Chondrocyte (in vitro differentiated cells): ENCODE measurements at regions not wholly inside any gene's neighbourhood (a gene's known extent, or its start where the extent isn't known, plus 50 kb on each side); places are given as distances from the start of the nearest gene placed in this dataset.

Experiments
- DNase-seq: peaks from one replicate; pipeline ENCODE4 v3.0.0; 2021; ENCODE audit warnings: mixed read lengths, low spot score
- H3K27ac Mint-ChIP-seq: one replicate; pipeline ENCODE4 v1.8.0; 2021; ENCODE audit warnings: mild to moderate bottlenecking, moderate library complexity, mixed read lengths; ENCODE audit not compliant: unreplicated experiment
- H3K27me3 Mint-ChIP-seq: 2 replicates; pipeline ENCODE4 v1.8.0; 2021; ENCODE audit warnings: low read depth, mixed read lengths
- H3K36me3 Mint-ChIP-seq: 2 replicates; pipeline ENCODE4 v1.8.0; 2021; ENCODE audit warnings: low read depth, mixed read lengths
- H3K4me1 Mint-ChIP-seq: 2 replicates; pipeline ENCODE4 v1.8.0; 2021; ENCODE audit warnings: low read depth, mild to moderate bottlenecking, mixed read lengths
- H3K4me3 Mint-ChIP-seq: one replicate; pipeline ENCODE4 v1.8.0; 2021; ENCODE audit warnings: mild to moderate bottlenecking, moderate library complexity, mixed read lengths; ENCODE audit not compliant: unreplicated experiment
- H3K9me3 Mint-ChIP-seq: 2 replicates; pipeline ENCODE4 v1.8.0; 2021; ENCODE audit warnings: low read depth, mixed read lengths
- TF ChIP-seq, protein P1 (sequence below): fragments of 200-600 bp; sonication (generic); IDR thresholded peaks from 2 replicates; pipeline ENCODE4 v1.5.0; 2021; ENCODE audit warnings: antibody characterized with exemption, mild to moderate bottlenecking, moderate library complexity

DNA sequence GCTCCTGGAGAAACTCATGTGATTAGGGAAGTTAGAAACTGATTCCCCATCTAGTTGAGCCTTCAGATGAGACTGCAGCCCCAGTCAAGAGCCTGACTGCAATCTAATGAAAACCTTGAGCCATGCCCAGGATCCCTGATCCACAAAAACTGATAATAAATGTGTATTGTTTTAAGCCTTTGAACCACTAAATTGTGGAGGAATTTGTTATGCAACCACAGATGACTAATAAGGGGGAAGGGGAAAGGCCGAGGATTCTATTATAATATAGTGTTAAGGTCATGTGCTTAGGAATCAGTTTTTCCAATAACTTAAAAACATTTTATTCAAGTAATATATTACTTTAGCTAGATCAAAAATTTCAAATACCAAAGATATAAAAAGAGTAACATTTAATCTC is 52.8 kb upstream of the USP25 start:
- H3K36me3 Mint-ChIP-seq, result no peaks in the 10 kb centered on the region
- H3K9me3 Mint-ChIP-seq, result peaks cover 2% of the 10 kb centered on the region
- no peaks in the 10 kb centered on the region for H3K27me3 Mint-ChIP-seq
- no peaks in the 10 kb centered on the region for H3K4me1 Mint-ChIP-seq
- TF ChIP-seq, protein P1, sequence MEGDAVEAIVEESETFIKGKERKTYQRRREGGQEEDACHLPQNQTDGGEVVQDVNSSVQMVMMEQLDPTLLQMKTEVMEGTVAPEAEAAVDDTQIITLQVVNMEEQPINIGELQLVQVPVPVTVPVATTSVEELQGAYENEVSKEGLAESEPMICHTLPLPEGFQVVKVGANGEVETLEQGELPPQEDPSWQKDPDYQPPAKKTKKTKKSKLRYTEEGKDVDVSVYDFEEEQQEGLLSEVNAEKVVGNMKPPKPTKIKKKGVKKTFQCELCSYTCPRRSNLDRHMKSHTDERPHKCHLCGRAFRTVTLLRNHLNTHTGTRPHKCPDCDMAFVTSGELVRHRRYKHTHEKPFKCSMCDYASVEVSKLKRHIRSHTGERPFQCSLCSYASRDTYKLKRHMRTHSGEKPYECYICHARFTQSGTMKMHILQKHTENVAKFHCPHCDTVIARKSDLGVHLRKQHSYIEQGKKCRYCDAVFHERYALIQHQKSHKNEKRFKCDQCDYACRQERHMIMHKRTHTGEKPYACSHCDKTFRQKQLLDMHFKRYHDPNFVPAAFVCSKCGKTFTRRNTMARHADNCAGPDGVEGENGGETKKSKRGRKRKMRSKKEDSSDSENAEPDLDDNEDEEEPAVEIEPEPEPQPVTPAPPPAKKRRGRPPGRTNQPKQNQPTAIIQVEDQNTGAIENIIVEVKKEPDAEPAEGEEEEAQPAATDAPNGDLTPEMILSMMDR, result no peak
- DNase-seq, result no peak
- no peak overlapping the region for H3K27ac Mint-ChIP-seq
- H3K4me3 Mint-ChIP-seq, result no peak overlapping the region

DNA sequence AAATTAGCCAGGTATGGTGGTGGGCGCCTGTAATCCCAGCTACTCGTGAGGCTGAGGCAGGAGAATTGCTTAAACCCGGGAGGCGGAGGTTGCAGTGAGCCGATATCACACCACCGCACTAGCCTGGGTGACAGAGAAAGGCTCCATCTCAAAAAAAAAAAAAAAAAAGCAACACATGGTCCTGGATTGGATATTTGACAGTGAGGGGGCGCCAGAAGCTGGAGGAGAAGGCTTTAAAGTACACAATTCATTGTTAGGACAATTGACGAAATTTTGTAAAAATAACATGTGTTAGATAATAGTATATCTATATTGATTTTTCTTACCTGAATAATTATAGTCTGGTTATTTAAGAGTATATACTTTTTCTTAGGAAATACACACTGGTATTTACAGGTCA is 50.2 kb upstream of the USP25 start:
- H3K27me3 Mint-ChIP-seq, result no peaks in the 10 kb centered on the region
- H3K9me3 Mint-ChIP-seq, result peaks cover 2% of the 10 kb centered on the region
- peaks cover 9% of the 10 kb centered on the region for H3K4me1 Mint-ChIP-seq
- DNase-seq, result no peak
- no peaks in the 10 kb centered on the region for H3K36me3 Mint-ChIP-seq
- TF ChIP-seq, protein P1, result peak; percentile 27
- no peak overlapping the region for H3K27ac Mint-ChIP-seq
- H3K4me3 Mint-ChIP-seq, result no peak overlapping the region
